ENCODE measurements at regions not wholly inside any gene's neighbourhood (a gene's known extent, or its start where the extent isn't known, plus 50 kb on each side); places are given as distances from the start of the nearest gene placed in this dataset.

DNA sequence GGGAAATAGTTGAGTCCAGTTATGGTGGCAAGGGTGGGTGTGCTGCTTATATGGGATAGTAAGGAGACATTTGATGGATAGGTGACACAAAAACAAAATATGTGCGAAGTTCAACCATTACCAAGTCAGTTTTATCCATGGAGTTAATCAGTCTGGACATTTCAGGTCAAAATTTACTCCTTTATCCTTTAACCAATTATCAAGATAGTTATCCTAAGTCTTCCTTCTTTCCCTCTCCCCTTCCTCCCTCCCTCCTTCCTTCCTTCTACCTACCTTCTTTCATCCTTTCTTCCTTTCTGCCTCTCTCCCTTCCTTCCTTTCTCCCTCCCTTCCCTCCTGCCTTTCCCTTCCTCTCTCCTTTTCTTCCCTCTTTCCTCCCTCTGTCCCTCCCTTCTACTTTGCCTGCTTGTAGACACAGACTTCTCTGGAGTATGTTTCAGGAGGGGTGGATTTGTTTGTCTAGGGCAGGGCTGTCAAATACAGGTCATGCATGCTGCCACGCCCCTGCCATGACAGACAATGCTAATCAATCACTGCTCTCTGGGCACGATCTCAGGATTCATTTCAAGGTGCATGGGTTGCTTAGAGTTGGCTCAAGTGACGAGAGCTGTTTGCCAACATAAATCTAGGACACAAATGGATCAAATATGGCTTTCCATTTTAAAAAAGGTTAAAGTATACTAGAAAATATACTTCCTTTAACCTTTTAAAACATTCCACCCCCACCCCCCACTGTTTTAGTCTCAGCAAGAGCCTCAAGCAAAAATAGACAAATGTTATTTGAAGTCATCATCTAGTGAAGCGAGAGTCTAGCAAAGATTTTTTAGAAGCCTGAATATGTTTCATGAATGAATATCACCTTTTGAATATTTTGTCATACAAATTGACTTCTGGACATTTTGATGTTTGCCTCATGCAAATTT is 281.6 kb upstream of the CITED2 start:
- no peak for DNase-seq

GRCh38 chr6:139654888-139655782 is 280.7 kb upstream of the CITED2 start:
- no peak for DNase-seq

DNA sequence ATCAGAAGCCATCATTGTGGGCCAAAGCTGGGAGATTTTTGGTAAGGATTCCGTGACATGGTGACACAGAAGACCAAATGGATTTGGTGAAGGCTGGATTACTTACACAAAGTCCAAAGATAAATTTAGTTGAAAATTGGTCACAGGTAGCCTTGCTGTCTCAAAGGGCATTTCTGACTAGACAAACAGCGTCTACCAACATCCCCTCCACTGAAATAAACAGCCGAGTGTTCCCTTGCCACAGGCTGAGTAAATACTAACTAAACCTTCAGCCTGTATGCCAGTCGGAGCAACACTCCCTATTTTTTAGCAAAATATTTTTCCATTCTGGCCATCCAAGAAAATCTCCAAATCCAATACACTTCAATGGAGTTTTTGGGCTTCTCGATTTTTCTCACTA is 279.9 kb upstream of the CITED2 start:
- no peak for DNase-seq

DNA sequence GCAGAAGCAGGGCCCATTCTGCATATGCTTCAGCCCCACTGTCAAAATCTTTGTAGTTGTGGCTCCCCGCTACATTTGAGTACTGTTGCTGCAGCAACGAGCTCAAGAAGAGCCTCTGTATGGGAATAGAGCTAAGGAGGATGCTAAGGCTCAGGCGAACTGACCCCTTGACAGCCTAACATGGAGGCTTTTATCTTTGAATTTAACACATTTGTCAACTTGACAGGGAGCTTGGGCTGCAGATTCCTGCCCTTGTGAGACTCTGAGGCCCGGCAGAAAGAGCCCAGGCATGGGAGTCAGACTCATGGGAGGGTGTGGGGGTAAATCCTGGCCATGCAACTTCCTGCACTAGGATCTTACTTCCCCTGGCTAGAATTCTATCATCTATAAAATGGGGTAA is 278.7 kb upstream of the CITED2 start:
- no peak for DNase-seq

- no peak for DNase-seq
These were observed 276.5 kb upstream of the CITED2 start for GRCh38 chr6:139650941-139651340.

- no peak for DNase-seq
These were observed 275.3 kb upstream of the CITED2 start for GRCh38 chr6:139649732-139650131.

DNA sequence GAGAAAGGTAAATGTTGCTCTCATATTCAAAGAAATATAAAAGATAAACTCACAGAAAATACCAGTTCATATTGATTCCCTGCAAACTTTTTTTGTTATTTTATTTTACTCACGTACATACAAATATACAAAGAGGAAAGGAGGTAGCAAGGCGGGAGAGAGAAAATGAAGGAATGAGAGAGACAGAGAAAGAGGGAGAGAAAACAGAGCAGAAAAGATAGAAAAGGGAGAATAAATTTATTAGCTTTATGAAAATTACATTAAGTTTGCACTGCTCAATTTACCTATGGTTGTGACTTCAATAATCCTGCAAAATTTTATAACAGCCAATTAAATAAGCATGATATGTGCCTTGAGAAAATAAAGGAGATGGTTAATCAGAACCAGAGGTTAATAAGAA is 274.7 kb upstream of the CITED2 start:
- DNase-seq: no peak

GRCh38 chr6:139648430-139649000 is 274.1 kb upstream of the CITED2 start:
- DNase-seq: no peak

GRCh38 chr6:139647841-139648240 is 273.4 kb upstream of the CITED2 start:
- no peak for DNase-seq

DNA sequence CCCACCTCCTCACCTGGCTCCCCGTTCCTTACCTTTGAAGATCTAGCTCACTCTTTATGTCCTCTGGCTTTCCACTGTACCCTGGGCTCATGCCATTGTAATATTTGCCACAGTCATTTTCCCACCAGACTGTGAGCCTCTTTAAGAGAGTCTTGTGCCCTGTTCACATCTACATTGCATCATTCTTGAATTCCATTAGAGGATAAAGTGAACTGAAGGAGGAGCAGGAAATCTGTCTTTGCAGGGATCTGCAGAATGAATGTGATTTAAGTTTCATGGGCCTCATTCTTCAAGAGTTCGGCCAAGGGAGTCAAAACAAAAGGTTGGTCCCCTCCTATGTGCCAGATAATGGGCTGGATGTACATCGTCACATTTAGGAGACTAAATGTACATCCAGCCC is 272.6 kb upstream of the CITED2 start:
- DNase-seq: no peak

GRCh38 chr6:139644821-139645220 is 270.4 kb upstream of the CITED2 start:
- no peak for DNase-seq

DNA sequence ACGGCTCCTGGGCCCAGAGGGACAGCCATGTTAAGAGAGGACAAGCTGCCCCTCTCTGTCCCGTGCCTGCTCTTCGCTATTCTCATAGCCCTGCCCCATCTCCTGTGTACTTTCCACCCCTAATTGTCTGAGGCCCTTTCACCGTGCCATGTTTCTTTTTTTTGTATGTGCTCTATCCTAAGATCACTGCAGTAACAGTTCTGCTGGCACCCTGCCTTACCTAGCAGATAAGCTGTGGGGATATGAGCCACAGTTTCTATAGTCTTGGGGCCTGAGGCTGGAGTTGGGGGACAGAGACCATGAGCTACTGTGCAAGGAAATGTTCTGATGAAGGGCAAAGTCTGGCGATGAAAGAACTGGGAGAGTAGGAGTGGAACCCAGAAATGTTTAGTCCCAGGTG is 269.5 kb upstream of the CITED2 start:
- no peak for DNase-seq

DNA sequence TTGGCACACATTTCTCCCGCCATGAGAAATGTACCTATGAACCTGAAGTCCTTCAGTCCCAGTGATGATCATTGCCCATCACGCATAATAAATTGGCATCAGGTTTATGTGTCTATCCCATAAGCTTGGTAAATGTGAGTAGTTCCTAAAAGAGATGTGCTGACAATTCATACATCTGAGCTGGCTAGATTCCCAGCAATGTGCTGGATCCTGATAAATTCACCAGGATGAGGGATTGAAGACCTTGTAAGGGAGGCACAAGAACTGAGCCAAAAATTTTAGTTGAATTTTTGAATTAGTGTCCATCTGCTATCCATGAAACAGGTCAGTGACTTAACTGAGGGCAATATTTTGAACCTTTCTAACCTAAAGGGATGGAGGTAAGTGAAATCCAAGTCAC is 267.9 kb upstream of the CITED2 start:
- DNase-seq: no peak

DNA sequence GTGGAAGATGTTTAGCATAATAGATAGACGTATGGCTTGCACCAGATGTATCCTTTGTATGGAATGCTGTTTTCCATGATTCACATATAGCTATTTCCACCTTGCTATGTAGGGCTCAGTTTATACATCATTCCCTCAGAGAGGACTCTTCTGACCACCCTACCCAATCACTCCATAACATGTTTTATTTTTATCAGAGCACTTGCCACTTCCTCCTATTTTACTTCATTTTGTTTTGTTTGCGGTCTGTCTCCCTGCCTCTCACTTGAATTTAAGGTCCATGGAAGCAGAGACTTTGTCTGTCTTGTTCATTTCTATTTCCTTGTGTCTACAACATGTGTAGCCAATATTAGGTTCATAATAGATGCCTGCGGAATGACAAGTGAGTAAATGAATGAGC is 266.9 kb upstream of the CITED2 start:
- no peak for DNase-seq

GRCh38 chr6:139640921-139641320 is 266.5 kb upstream of the CITED2 start:
- DNase-seq: no peak

DNA sequence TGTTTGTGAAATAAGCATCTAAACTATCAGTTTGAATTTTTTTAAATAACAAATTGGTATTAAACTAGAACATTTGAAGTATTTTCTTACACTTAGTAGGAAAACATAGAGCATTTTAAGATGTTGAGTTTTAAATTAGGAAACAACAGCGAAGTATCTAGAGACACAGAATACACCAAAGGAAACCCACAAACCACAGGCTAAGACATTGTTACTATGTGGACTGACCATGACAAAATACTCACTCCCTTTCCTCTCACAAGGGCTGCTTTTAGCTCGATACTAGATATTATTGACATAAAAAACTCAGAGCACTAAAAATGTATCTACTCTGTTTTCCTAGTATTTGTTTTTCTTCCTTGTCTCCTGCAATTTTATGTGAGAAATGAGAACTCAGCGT is 266.0 kb upstream of the CITED2 start:
- DNase-seq: no peak

GRCh38 chr6:139639507-139639906 is 265.1 kb upstream of the CITED2 start:
- DNase-seq: no peak

- no peak for DNase-seq
These were observed 263.9 kb upstream of the CITED2 start for GRCh38 chr6:139638179-139638941.

DNA sequence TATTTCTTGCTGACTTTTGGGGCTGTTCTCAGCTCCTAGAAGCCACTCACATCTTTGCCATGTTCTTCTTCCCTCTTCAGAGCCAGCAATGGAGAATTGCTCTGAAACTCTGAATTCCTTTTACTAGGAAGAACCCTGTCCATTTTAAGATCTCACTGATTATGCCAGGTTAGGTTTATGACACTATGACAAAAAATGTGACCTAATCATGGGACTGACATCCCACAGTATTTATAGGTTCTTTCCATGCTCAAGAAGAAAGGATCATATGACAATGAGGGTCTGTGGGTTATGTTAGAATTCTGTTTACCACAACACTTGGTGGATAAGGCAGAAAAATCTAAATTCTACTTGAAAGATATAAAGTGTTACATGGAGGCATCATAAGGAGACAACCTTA is 263.3 kb upstream of the CITED2 start:
- DNase-seq: no peak

DNA sequence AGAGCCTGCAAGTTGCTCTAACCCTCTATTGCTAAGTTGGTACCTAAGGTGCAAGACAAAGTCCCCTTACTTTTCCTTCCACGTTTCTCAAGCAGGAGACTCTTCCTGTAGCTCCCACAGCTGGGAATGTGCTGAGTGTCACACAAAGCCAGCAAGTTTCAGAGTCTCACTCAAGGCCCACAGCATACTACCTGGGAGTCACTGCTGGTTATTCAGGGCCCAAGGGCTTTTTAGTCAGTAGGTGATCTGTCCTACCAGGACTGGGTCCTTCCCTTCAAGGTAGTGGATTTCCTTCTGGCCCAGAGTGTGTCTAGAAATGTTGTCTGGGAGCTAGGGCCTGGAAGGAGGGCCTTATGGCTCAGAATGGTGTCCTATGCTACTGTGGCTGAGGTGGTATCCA is 261.9 kb upstream of the CITED2 start:
- DNase-seq: no peak

DNA sequence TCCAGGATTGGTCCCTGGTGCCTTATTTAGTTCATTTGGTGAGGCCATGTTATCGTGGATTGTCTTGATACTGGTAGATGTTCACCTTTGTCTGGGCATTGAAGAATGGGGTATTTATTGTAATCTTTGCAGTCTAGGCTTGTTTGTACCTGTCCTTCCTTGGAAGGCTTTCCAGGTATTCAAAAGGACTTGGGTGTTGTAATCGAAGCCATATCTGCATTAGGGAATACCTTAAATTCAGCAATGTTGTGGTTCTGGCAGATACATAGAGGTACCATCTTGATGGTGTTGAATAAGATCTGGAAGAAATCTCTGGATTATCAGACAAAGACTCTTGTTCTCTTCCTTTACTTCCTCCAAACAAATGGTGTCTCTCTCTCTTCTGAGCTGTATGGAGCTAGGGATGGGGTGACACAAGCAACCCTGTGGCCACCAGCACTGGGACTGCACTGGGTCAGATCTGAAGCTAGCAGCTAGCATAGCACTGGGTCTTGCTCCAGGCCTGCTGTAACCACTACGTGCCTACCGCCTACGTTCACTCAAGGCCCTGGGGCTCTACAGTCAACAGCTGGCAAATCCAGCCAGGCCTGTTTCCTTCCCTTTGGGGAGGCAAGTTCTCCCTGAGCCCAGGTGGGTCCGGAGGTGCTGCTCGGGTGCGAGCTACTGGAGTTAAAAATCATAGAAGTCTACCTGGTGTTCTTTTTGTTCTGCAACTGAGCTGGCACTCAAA is 261.1 kb upstream of the CITED2 start:
- DNase-seq: no peak

GRCh38 chr6:139632840-139633239 is 258.4 kb upstream of the CITED2 start:
- no peak for DNase-seq
